DOHH2 (cell line): ENCODE measurements at regions not wholly inside any gene's neighbourhood (a gene's known extent, or its start where the extent isn't known, plus 50 kb on each side); places are given as distances from the start of the nearest gene placed in this dataset.

Source experiments
- H3F3A ChIP-seq: fragments of 200-600 bp; sonication (generic), shearing (Covaris generic); 2 replicates; pipeline ENCODE4 v1.6.0; 2016; ENCODE audit warnings: antibody characterized with exemption, mild to moderate bottlenecking; ENCODE audit not compliant: control insufficient read depth, insufficient read depth
- H3K27ac ChIP-seq: fragments of 200-600 bp; sonication (generic); 2 replicates; pipeline ENCODE4 v1.5.1; 2014; ENCODE audit warnings: low read depth, mild to moderate bottlenecking, low read length, moderate library complexity
- H3K27me3 ChIP-seq: fragments of 200-600 bp; sonication (generic); 2 replicates; pipeline ENCODE4 v1.6.1; 2014; ENCODE audit warnings: mild to moderate bottlenecking, low read length, mixed read lengths; ENCODE audit not compliant: control insufficient read depth
- H3K36me3 ChIP-seq: fragments of 200-600 bp; sonication (generic); 2 replicates; pipeline ENCODE4 v1.6.1; 2014; ENCODE audit warnings: mild to moderate bottlenecking, low read length, moderate library complexity, mixed read lengths; ENCODE audit not compliant: control insufficient read depth
- H3K4me1 ChIP-seq: fragments of 200-600 bp; sonication (generic); 2 replicates; pipeline ENCODE4 v1.6.1; 2014; ENCODE audit warnings: mild to moderate bottlenecking, low read length, mixed read lengths; ENCODE audit not compliant: control insufficient read depth
- H3K4me2 ChIP-seq: fragments of 200-600 bp; sonication (generic); 2 replicates; pipeline ENCODE4 v1.6.0; 2014; ENCODE audit warnings: mild to moderate bottlenecking, low read length, moderate library complexity
- H3K4me3 ChIP-seq: fragments of 200-600 bp; sonication (generic); 2 replicates; pipeline ENCODE4 v1.5.1; 2014; ENCODE audit warnings: mild to moderate bottlenecking, low read length, mixed read lengths
- H3K79me2 ChIP-seq: fragments of 200-600 bp; sonication (generic); 2 replicates; pipeline ENCODE4 v1.6.1; 2014; ENCODE audit warnings: mild to moderate bottlenecking, low read length, mixed read lengths; ENCODE audit not compliant: control insufficient read depth
- H3K9me2 ChIP-seq: fragments of 200-600 bp; sonication (generic); replicated peaks from 2 replicates; pipeline ENCODE4 v1.6.1; 2014; ENCODE audit warnings: mild to moderate bottlenecking, low read length, mixed read lengths; ENCODE audit not compliant: control insufficient read depth
- H3K9me3 ChIP-seq: fragments of 200-600 bp; sonication (generic); 2 replicates; pipeline ENCODE4 v1.6.1; 2014; ENCODE audit warnings: antibody characterized with exemption, low read length, mixed read lengths; ENCODE audit not compliant: control insufficient read depth, insufficient read depth
- H4K20me1 ChIP-seq: fragments of 200-600 bp; sonication (generic); 2 replicates; pipeline ENCODE4 v1.6.0; 2014; ENCODE audit warnings: low read depth, mild to moderate bottlenecking, antibody characterized with exemption, low read length, moderate library complexity; ENCODE audit not compliant: control insufficient read depth, insufficient read depth
- EZH2phosphoT487 ChIP-seq: fragments of 200-600 bp; sonication (generic); IDR thresholded peaks from 2 replicates; pipeline ENCODE4 v1.6.1; 2017; ENCODE audit warnings: borderline replicate concordance, mild to moderate bottlenecking, antibody characterized with exemption, low read length, moderate library complexity, mixed read lengths
- TF ChIP-seq, protein P1 (sequence below): fragments of 200-600 bp; sonication (generic); IDR thresholded peaks from one replicate; pipeline ENCODE4 v1.5.1; 2014; ENCODE audit warnings: antibody characterized with exemption, mild to moderate bottlenecking, low read depth, low read length; ENCODE audit not compliant: poor library complexity, severe bottlenecking

DNA sequence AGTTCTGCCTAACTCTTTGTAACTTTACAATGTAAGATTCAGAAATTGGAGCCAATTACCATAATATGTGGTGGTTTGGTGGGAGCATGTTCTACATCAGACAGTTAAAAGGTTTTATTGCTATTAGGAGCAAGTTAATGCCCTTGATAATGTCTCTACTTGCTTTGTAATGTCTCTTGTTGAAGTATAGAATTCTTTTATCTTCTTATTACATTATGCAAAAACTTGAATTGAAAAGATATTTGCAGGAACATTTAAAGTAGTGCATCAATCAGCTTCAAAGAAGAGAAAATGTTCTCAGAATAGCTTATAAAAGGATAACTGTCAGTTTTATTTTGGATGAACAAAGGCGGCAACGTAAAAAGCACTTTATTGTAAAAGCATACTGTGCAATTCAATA, 77.8 kb downstream of the RWDD3 start:
- no peaks in the 10 kb centered on the region for H3K36me3 ChIP-seq
- no peaks in the 10 kb centered on the region for H3K4me1 ChIP-seq
- no peaks in the 10 kb centered on the region for H4K20me1 ChIP-seq
- H3K4me2 ChIP-seq = no peak overlapping the region
- no peak for TF ChIP-seq EZH2phosphoT487
- TF ChIP-seq, protein P1, sequence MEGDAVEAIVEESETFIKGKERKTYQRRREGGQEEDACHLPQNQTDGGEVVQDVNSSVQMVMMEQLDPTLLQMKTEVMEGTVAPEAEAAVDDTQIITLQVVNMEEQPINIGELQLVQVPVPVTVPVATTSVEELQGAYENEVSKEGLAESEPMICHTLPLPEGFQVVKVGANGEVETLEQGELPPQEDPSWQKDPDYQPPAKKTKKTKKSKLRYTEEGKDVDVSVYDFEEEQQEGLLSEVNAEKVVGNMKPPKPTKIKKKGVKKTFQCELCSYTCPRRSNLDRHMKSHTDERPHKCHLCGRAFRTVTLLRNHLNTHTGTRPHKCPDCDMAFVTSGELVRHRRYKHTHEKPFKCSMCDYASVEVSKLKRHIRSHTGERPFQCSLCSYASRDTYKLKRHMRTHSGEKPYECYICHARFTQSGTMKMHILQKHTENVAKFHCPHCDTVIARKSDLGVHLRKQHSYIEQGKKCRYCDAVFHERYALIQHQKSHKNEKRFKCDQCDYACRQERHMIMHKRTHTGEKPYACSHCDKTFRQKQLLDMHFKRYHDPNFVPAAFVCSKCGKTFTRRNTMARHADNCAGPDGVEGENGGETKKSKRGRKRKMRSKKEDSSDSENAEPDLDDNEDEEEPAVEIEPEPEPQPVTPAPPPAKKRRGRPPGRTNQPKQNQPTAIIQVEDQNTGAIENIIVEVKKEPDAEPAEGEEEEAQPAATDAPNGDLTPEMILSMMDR = no peak
- no peaks in the 10 kb centered on the region for H3K9me2 ChIP-seq
- H3K9me3 ChIP-seq = no peaks in the 10 kb centered on the region
- H3K27ac ChIP-seq = no peak overlapping the region
- H3K4me3 ChIP-seq = no peak overlapping the region
- no peaks in the 10 kb centered on the region for H3K27me3 ChIP-seq
- H3K79me2 ChIP-seq = no peaks in the 10 kb centered on the region
- no peaks in the 10 kb centered on the region for H3F3A ChIP-seq

DNA sequence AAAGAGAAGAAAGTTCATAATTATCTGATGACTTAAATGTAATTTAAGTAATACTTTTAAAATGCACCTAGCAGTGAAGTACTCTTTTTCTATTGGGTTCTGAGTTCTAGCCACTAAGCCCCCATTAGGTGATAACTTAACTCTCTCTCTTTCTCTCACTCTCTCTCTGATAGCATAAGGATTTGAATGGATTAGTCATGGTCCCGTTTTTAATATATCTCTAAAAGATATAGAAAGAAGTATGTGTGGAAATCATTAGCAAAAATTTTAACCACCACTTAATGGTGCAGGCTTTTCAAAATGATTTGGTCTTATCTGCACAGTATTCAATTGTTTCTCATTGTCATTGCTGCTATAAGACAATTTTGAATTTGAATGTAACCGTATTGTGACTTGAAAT, 78.2 kb downstream of the RWDD3 start:
- Histone ChIP-seq H3K27me3 (no peaks in the 10 kb centered on the region), H3F3A (no peaks in the 10 kb centered on the region), H3K36me3 (no peaks in the 10 kb centered on the region), H3K4me1 (no peaks in the 10 kb centered on the region), H3K4me3 (no peak overlapping the region), H3K79me2 (no peaks in the 10 kb centered on the region), H4K20me1 (no peaks in the 10 kb centered on the region), H3K9me3 (no peaks in the 10 kb centered on the region), H3K27ac (no peak overlapping the region), H3K4me2 (no peak overlapping the region), H3K9me2 (no peaks in the 10 kb centered on the region)
- TF ChIP-seq, protein P1 = no peak
- TF ChIP-seq EZH2phosphoT487 = no peak

DNA sequence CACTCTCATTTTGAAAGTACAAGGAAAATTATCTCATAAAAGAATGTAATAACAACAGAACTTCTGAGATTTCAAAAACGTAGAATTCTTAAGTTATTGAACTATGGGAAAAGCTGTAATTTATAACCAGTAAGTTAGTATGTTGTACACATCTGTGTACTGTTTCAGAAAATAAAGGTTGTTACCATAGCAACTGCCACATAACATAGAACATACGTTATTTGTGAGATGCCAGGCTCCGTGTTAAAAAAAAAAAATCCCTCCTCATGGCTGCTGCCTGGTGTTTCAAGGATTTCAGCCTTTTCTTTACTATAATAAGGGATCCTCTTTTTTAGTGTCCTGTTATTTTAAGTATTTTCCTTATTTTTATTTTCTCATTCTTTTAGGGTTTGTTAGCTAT, 79.5 kb downstream of the RWDD3 start:
- H3K9me3 ChIP-seq = no peaks in the 10 kb centered on the region
- no peaks in the 10 kb centered on the region for H3K36me3 ChIP-seq
- no peaks in the 10 kb centered on the region for H3K4me1 ChIP-seq
- no peaks in the 10 kb centered on the region for H3F3A ChIP-seq
- no peak overlapping the region for H3K4me3 ChIP-seq
- H4K20me1 ChIP-seq = no peaks in the 10 kb centered on the region
- H3K9me2 ChIP-seq = no peaks in the 10 kb centered on the region
- TF ChIP-seq, protein P1 = no peak
- no peak overlapping the region for H3K4me2 ChIP-seq
- H3K27ac ChIP-seq = no peak overlapping the region
- no peaks in the 10 kb centered on the region for H3K79me2 ChIP-seq
- no peaks in the 10 kb centered on the region for H3K27me3 ChIP-seq

DNA sequence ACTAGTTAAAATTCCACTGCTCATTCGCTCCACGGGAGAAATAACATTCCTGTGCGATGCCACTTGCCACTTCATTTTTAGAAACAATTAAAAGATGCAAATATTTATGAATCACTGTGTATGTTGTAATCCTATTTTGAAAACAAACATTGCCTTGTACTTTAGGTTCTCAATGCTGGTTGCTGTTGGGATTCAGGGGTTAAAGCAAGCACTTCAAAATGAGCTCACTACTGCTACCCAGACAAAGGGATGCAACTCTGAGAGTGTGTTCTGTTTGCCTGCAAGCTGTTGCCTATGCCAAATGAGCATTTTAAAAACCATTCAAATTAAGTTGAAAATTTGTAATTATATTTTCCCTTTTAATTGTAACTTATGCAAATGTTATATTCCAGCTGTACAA, 87.5 kb downstream of the RWDD3 start:
- no peaks in the 10 kb centered on the region for H3K79me2 ChIP-seq
- H3K27ac ChIP-seq = no peak overlapping the region
- H3K9me3 ChIP-seq = no peaks in the 10 kb centered on the region
- no peaks in the 10 kb centered on the region for H3K36me3 ChIP-seq
- TF ChIP-seq, protein P1 = no peak
- TF ChIP-seq EZH2phosphoT487 = no peak
- H3F3A ChIP-seq = no peaks in the 10 kb centered on the region
- no peaks in the 10 kb centered on the region for H3K4me1 ChIP-seq
- 0 out of 2 replicates have a peak, but pooled peaks cover 8% of the 10 kb centered on the region for H3K27me3 ChIP-seq
- H3K4me2 ChIP-seq = no peak overlapping the region
- no peaks in the 10 kb centered on the region for H4K20me1 ChIP-seq
- no peak overlapping the region for H3K4me3 ChIP-seq
- no peaks in the 10 kb centered on the region for H3K9me2 ChIP-seq
